Tibial nerve (tissue), 4 donors: ENCODE measurements at regions not wholly inside any gene's neighbourhood (a gene's known extent, or its start where the extent isn't known, plus 50 kb on each side); places are given as distances from the start of the nearest gene placed in this dataset.
A peak's percentile ranks its signal among the peaks of the same experiment; 100 is the strongest.

Experiments
- DNase-seq, 2 donors: peaks; one replicate each; pipeline ENCODE4 v3.0.0-alpha.2; 2019; ENCODE audit warnings: low spot score in 2 of 2
- H3K27ac ChIP-seq, 4 donors: fragments of 200-600 bp; sonication (generic) in 3 of 4; one replicate each; pipeline ENCODE4 v1.5.1; 2017 to 2019; ENCODE audit warnings: mild to moderate bottlenecking in 1 of 4
- H3K27me3 ChIP-seq, 2 donors: fragments of 200-600 bp; sonication (generic) in 1 of 2; one replicate each; pipeline versions ENCODE4 v1.5.1 to v1.6.0; 2017 to 2019
- H3K36me3 ChIP-seq, 3 donors: fragments of 200-600 bp; sonication (generic); one replicate each; pipeline ENCODE4 v1.5.1; 2018 to 2019
- H3K4me1 ChIP-seq, 4 donors: fragments of 200-600 bp; sonication (generic) in 3 of 4; one replicate each; pipeline ENCODE4 v1.5.1; 2017 to 2019
- H3K4me3 ChIP-seq, 4 donors: fragments of 200-600 bp; sonication (generic) in 3 of 4; one replicate each; pipeline ENCODE4 v1.5.1; 2017 to 2019; ENCODE audit warnings: mild to moderate bottlenecking in 1 of 4, moderate library complexity in 1 of 4
- H3K9me3 ChIP-seq, 4 donors: fragments of 200-600 bp; sonication (generic) in 3 of 4; one replicate each; pipeline ENCODE4 v1.5.1; 2017 to 2019
- CTCF ChIP-seq, 5 experiments: fragments of 200-600 bp in 3 of 5; fragments of 450-650 bp in 2 of 5; sonication (generic) in 3 of 5; IDR thresholded peaks; one replicate each; pipeline ENCODE4 v1.5.1; 2016 to 2019; ENCODE audit warnings: antibody characterized with exemption in 5 of 5, mild to moderate bottlenecking in 3 of 5, moderate library complexity in 2 of 5
- EP300 ChIP-seq, 2 donors: sonication (generic); formaldehyde crosslinking; IDR thresholded peaks; one replicate each; pipeline ENCODE4 v1.6.1; 2017; ENCODE audit warnings: antibody characterized with exemption in 2 of 2, mild to moderate bottlenecking in 1 of 2
- POLR2A ChIP-seq, 2 donors: fragments of 450-650 bp; IDR thresholded peaks; one replicate each; pipeline ENCODE4 v1.6.1; 2017; ENCODE audit warnings: antibody characterized with exemption in 2 of 2, mild to moderate bottlenecking in 2 of 2, moderate library complexity in 2 of 2
- WGBS, 2 donors: methylation state at CpG; one replicate each; pipeline ENCODE4 v1.1.5; 2018; 5-methylcytosine and 5-hydroxymethylcytosine counted together

- TF ChIP-seq POLR2A (IDR thresholded peaks at IDR 0.05): no peak
- TF ChIP-seq EP300 (IDR thresholded peaks at IDR 0.05): no peak
- peak in 1 of 5 experiments; percentile 12 for TF ChIP-seq CTCF (IDR thresholded peaks at IDR 0.05)
Observed at GRCh38 chr10:9211228-9211627, 1156.7 kb downstream of the GATA3 start.

DNA sequence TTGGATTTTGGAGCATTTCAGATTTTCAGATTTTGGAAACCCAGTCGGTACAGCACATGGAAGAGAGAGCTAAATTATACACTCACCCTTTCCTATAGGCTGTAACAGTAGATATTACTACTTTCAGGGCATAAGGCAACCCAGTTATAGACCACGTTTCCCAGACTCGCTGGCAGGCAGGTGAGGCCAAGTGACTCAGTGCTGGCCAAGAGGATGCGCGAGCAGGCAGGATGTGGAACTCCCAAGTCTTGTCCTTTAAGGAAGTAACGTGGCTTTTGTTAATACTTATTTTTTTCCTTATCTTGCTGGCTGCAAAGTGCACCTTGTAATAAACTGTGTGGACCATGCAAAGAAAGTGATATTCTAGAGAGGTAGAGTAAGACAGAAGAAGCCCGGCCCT is 1160.1 kb downstream of the GATA3 start:
- H3K27ac ChIP-seq: no peak overlapping the region
- no peak overlapping the region for H3K4me3 ChIP-seq
- no peaks in the 10 kb centered on the region for H3K9me3 ChIP-seq
- TF ChIP-seq CTCF (IDR thresholded peaks at IDR 0.05) (no peak), EP300 (IDR thresholded peaks at IDR 0.05) (no peak), POLR2A (IDR thresholded peaks at IDR 0.05) (no peak)
- no peak for DNase-seq
- no peaks in the 10 kb centered on the region for H3K27me3 ChIP-seq
- WGBS, 2 donors: 75 to 80% methylated on average over 7 of the region's 7 CpGs
- no peaks in the 10 kb centered on the region for H3K36me3 ChIP-seq
- no peaks in the 10 kb centered on the region for H3K4me1 ChIP-seq

More at GRCh38 chr10:9211228-9211627, 1156.7 kb downstream of the GATA3 start:
- Histone ChIP-seq H3K27ac (no peak overlapping the region), H3K36me3 (no peaks in the 10 kb centered on the region), H3K27me3 (no peaks in the 10 kb centered on the region), H3K4me1 (peaks cover 0 to 5% (median 0%) of the 10 kb centered on the region in 4 donors), H3K9me3 (no peaks in the 10 kb centered on the region), H3K4me3 (no peak overlapping the region)
- no peak for DNase-seq
- 53 to 55% methylated on average over 2 of the region's 2 CpGs for WGBS, 2 donors

DNA sequence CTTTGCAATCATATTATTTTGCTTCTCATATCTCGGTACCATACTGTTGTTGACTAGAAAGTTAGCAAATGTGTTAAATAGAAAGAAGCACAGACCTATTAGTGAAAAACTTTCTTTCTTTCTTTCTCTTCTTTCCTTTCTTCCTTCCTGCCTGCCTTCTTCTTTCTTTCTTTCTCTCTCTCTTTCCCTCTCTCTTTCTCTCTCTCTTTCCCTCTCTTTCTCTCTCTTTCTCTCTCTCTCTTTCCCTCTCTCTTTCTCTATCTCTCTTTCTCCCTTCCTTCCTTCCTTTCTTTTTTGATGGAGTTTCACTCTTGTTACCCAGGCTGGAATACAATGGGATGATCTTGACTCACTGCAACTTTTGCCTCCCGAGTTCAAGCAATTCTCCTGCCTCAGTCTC is 1160.6 kb downstream of the GATA3 start:
- Histone ChIP-seq H3K4me1 (no peaks in the 10 kb centered on the region), H3K36me3 (no peaks in the 10 kb centered on the region), H3K27ac (no peak overlapping the region), H3K4me3 (no peak overlapping the region), H3K27me3 (no peaks in the 10 kb centered on the region), H3K9me3 (no peaks in the 10 kb centered on the region)
- no peak for TF ChIP-seq EP300 (IDR thresholded peaks at IDR 0.05)
- no peak for TF ChIP-seq POLR2A (IDR thresholded peaks at IDR 0.05)
- no peak for TF ChIP-seq CTCF (IDR thresholded peaks at IDR 0.05)
- 91 to 94% methylated on average over 2 of the region's 2 CpGs for WGBS, 2 donors
- DNase-seq: no peak

DNA sequence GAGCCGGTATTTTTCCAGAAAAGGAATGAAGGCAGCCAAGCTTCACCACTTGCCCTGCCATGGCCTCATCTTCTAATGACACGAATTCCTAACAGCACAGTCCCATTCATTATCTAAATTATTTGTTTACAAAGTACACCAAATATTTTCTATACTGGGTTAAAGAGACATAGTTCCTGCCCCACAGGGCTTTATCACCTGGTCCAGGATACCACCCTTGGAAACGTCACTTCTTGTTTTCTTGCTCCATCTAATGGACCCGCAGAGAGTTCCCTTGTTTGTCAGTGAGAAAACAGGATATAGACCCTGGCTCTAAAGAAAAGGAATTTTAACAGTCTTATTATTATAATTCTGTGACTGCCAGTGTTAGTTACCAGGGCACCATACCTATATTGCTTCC is 1165.4 kb downstream of the GATA3 start:
- Histone ChIP-seq H3K4me3 (no peak overlapping the region), H3K4me1 (no peaks in the 10 kb centered on the region), H3K27me3 (no peaks in the 10 kb centered on the region), H3K9me3 (no peaks in the 10 kb centered on the region), H3K27ac (no peak overlapping the region), H3K36me3 (no peaks in the 10 kb centered on the region)
- TF ChIP-seq CTCF (IDR thresholded peaks at IDR 0.05): no peak
- TF ChIP-seq EP300 (IDR thresholded peaks at IDR 0.05): no peak
- TF ChIP-seq POLR2A (IDR thresholded peaks at IDR 0.05): no peak
- no peak for DNase-seq
- WGBS, 2 donors: 61 to 62% methylated on average over 4 of the region's 4 CpGs

GRCh38 chr10:9222917-9223316 is 1168.4 kb downstream of the GATA3 start:
- no peak for DNase-seq

More at GRCh38 chr10:9222917-9223316, 1168.4 kb downstream of the GATA3 start:
- H3K4me1 ChIP-seq: no peaks in the 10 kb centered on the region
- H3K36me3 ChIP-seq: no peaks in the 10 kb centered on the region
- no peak overlapping the region for H3K4me3 ChIP-seq
- no peak overlapping the region for H3K27ac ChIP-seq
- WGBS, 2 donors: 37 to 50% methylated on average over 3 of the region's 3 CpGs
- TF ChIP-seq POLR2A (IDR thresholded peaks at IDR 0.05) (no peak), EP300 (IDR thresholded peaks at IDR 0.05) (no peak), CTCF (IDR thresholded peaks at IDR 0.05) (no peak)
- no peaks in the 10 kb centered on the region for H3K9me3 ChIP-seq
- H3K27me3 ChIP-seq: no peaks in the 10 kb centered on the region
